GM12878 (cell line): ENCODE measurements at regions not wholly inside any gene's neighbourhood (a gene's known extent, or its start where the extent isn't known, plus 50 kb on each side); places are given as distances from the start of the nearest gene placed in this dataset.

Experiments
- ATAC-seq: fragments of 200-7000 bp; cut with Tn5 transposase; 3 replicates; pipeline ENCODE4 v1.9.1; 2020; ENCODE audit warnings: mild to moderate bottlenecking, moderate library complexity
- BruUV-seq: library from RNA; stranded (reverse); fragments of 400-500 nt; replicated peaks from 2 replicates; lab custom pipeline; 2021; lab: Mats Ljungman, UMichigan
- CTCF ChIA-PET: fragments of 300-600 bp; sonication (Branson Sonifier 250); formaldehyde crosslinking; extraction: SDS; loops from one replicate; lab custom pipeline; 2021; ENCODE audit warnings: inconsistent platforms; lab: Yijun Ruan, JAX
- POLR2A ChIA-PET: fragments of 350-600 bp; formaldehyde crosslinking; extraction: SDS; loops from one replicate; lab custom pipeline; 2021; ENCODE audit warnings: inconsistent platforms; lab: Charles Lee
- RAD21 ChIA-PET: fragments of 300-600 bp; sonication (Branson Sonifier 250); formaldehyde crosslinking; loops from one replicate; lab custom pipeline; 2023; ENCODE audit warnings: antibody characterized with exemption; ENCODE audit not compliant: unreplicated experiment; lab: Charles Lee
- SMC1A ChIA-PET: fragments of 300-600 bp; sonication (Branson Sonifier 250); formaldehyde crosslinking; loops from one replicate; lab custom pipeline; 2023; ENCODE audit not compliant: unreplicated experiment, uncharacterized antibody; lab: Charles Lee
- DNase-seq: peaks from one replicate; pipeline ENCODE4 v3.0.0-alpha.2; 2011; ENCODE audit warnings: low read depth, low spot score
- FAIRE-seq: peaks from 3 replicates; lab custom pipeline; 2011; peaks lifted over from hg19 to GRCh38; lab: Jason Lieb, UNC
- H2AFZ ChIP-seq: 2 replicates; pipeline ENCODE4 v1.6.0; 2011; ENCODE audit warnings: low read depth, low read length, control low read depth; ENCODE audit not compliant: control insufficient read depth
- H3K27ac ChIP-seq: 2 replicates; pipeline ENCODE4 v1.5.1; 2011; ENCODE audit warnings: control low read depth; ENCODE audit not compliant: control insufficient read depth, insufficient read depth
- H3K27me3 ChIP-seq, 2 experiments: replicated peaks in 1 of 2; 2 replicates each; pipeline versions ENCODE4 v1.6.0 to v1.6.1; 2011; ENCODE audit warnings: low read length in 1 of 2; ENCODE audit not compliant: control insufficient read depth in 2 of 2, insufficient read depth in 2 of 2
- H3K36me3 ChIP-seq, 2 experiments: 2 replicates each; pipeline ENCODE4 v1.5.1; 2011; ENCODE audit warnings: low read length in 1 of 2; ENCODE audit not compliant: control insufficient read depth in 2 of 2, insufficient read depth in 2 of 2
- H3K4me1 ChIP-seq: 2 replicates; pipeline ENCODE4 v1.6.1; 2011; ENCODE audit warnings: mild to moderate bottlenecking, low read length, moderate library complexity, mixed read lengths; ENCODE audit not compliant: control insufficient read depth, insufficient read depth
- H3K4me2 ChIP-seq: 2 replicates; pipeline ENCODE4 v1.6.0; 2011; ENCODE audit warnings: control low read depth; ENCODE audit not compliant: control insufficient read depth, insufficient read depth
- H3K4me3 ChIP-seq: fragments of 200-600 bp; sonication (generic); 2 replicates; pipeline ENCODE4 v1.5.1; 2016
- H3K79me2 ChIP-seq: 2 replicates; pipeline ENCODE4 v1.6.0; 2011; ENCODE audit warnings: low read length; ENCODE audit not compliant: control insufficient read depth, insufficient read depth
- H3K9ac ChIP-seq: 2 replicates; pipeline ENCODE4 v1.8.0; 2011; ENCODE audit warnings: low read length, control low read depth, mixed read lengths; ENCODE audit not compliant: control insufficient read depth, insufficient read depth
- H3K9me3 ChIP-seq: replicated peaks from 3 replicates; pipeline ENCODE4 v1.5.1; 2011; ENCODE audit warnings: mild to moderate bottlenecking, low read length; ENCODE audit not compliant: control insufficient read depth, insufficient read depth
- H4K20me1 ChIP-seq: 2 replicates; pipeline ENCODE4 v1.6.0; 2011; ENCODE audit not compliant: control insufficient read depth, insufficient read depth
- BMI1 ChIP-seq: fragments of 450-650 bp; IDR thresholded peaks from 2 replicates; pipeline ENCODE4 v1.6.1; 2016; ENCODE audit warnings: mild to moderate bottlenecking, moderate library complexity, borderline replicate concordance
- CREM ChIP-seq: IDR thresholded peaks from 2 replicates; pipeline ENCODE4 v1.6.1; 2014; ENCODE audit warnings: antibody characterized with exemption, low read depth
- FOXM1 ChIP-seq: IDR thresholded peaks from 2 replicates; pipeline ENCODE4 v1.6.1; 2012; ENCODE audit warnings: low read depth, mild to moderate bottlenecking, inconsistent platforms, low read length, moderate library complexity
- HCFC1 ChIP-seq: fragments of 150-350 bp; IDR thresholded peaks from 2 replicates; pipeline ENCODE4 v1.6.1; 2014; ENCODE audit warnings: low read length
- HDAC6 ChIP-seq: fragments of 200-600 bp; sonication (generic); IDR thresholded peaks from one replicate; pipeline ENCODE4 v1.8.0; 2017; ENCODE audit warnings: antibody characterized with exemption; ENCODE audit not compliant: unreplicated experiment
- NRF1 ChIP-seq: conservative IDR thresholded peaks from 2 replicates; pipeline ENCODE4 v1.6.1; 2011; ENCODE audit warnings: mild to moderate bottlenecking, low read depth, low read length, improper control_type of control experiment
- PAX5 ChIP-seq: IDR thresholded peaks from 2 replicates; pipeline ENCODE4 v1.6.1; 2011; ENCODE audit warnings: low read depth, low read length, borderline replicate concordance
- PML ChIP-seq: IDR thresholded peaks from 2 replicates; pipeline ENCODE4 v1.6.1; 2012; ENCODE audit warnings: low read length, inconsistent platforms
- RB1 ChIP-seq: fragments of 450-650 bp; formaldehyde crosslinking; IDR thresholded peaks from 2 replicates; pipeline ENCODE4 v1.6.1; 2017; ENCODE audit warnings: mild to moderate bottlenecking, borderline replicate concordance
- RUNX3 ChIP-seq: IDR thresholded peaks from 2 replicates; pipeline ENCODE4 v1.6.1; 2012; ENCODE audit warnings: low read length, inconsistent platforms
- SP1 ChIP-seq: IDR thresholded peaks from one replicate; pipeline ENCODE4 v1.6.1; 2011; ENCODE audit warnings: low read depth, low read length
- TAF1 ChIP-seq: IDR thresholded peaks from 2 replicates; pipeline ENCODE4 v1.6.1; 2011; ENCODE audit warnings: mild to moderate bottlenecking, low read depth, low read length, borderline replicate concordance
- TARDBP ChIP-seq: IDR thresholded peaks from 2 replicates; pipeline ENCODE4 v1.6.1; 2016; ENCODE audit warnings: borderline replicate concordance
- TCF12 ChIP-seq: IDR thresholded peaks from 2 replicates; pipeline ENCODE4 v1.6.1; 2011; ENCODE audit warnings: low read depth, mild to moderate bottlenecking, low read length
- ZNF207 ChIP-seq: fragments of 450-650 bp; IDR thresholded peaks from 2 replicates; pipeline ENCODE4 v1.6.1; 2014; ENCODE audit warnings: antibody characterized with exemption, mild to moderate bottlenecking, borderline replicate concordance
- ZSCAN29 ChIP-seq: fragments of 450-650 bp; IDR thresholded peaks from 2 replicates; pipeline ENCODE4 v1.6.1; 2017; ENCODE audit warnings: mild to moderate bottlenecking, moderate library complexity
- WGBS: methylation state at CpG from one replicate; pipeline ENCODE4 v1.1.6; 2016; ENCODE audit warnings: low lambda C conversion rate; ENCODE audit not compliant: insufficient replicate concordance, insufficient coverage; ENCODE audit errors: missing lambda C conversion rate; 5-methylcytosine and 5-hydroxymethylcytosine counted together
- in situ Hi-C: fragments of 300-500 bp; cut with MboI; formaldehyde crosslinking; loops from 9 replicates; pipeline ENCODE4 v1.14.3; 2018; ENCODE audit warnings: mixed read lengths
- intact Hi-C: fragments of 100-400 bp; cut with micrococcal nuclease; formaldehyde crosslinking; loops from one replicate; pipeline ENCODE4 v1.14.2; 2022; ENCODE audit not compliant: unreplicated experiment
- TF ChIP-seq, protein P1 (sequence below): fragments of 450-650 bp; IDR thresholded peaks from 2 replicates; pipeline ENCODE4 v1.6.1; 2018; ENCODE audit warnings: mild to moderate bottlenecking, low read depth, moderate library complexity; ENCODE audit not compliant: partially characterized antibody

DNA sequence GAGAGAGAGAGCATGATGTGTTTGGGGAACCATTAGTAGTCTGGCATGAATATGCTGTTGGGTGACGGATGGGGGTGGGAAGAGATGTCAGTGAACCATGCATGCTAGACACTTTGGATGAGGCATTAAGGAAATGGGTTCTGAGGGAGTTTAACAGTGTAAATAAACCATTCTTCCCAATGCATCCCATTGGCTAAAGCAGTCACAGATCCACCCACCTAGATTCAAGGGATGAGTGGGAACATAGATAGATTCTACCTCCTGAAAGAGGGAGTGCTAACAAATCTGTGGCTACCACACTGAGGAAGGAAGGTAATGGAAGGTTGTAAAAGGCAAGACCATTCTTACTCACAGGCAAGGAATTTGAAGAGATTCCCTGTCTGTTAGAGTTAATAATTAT lies 129.8 kb upstream of the CACNA1E start:
- no peak overlapping the region for H2AFZ ChIP-seq
- ChIA-PET CTCF (no interaction called here), SMC1A (interaction anchor here (1.6 kb wide), 1 partner anchor 8 kb away, joined by 3 read pairs; no protein-coding TSS in a partner anchor), POLR2A (no interaction called here), RAD21 (no interaction called here)
- H3K9ac ChIP-seq: no peak overlapping the region
- H3K4me3 ChIP-seq: no peak overlapping the region
- H3K4me1 ChIP-seq: no peaks in the 10 kb centered on the region
- no peak overlapping the region for H3K27ac ChIP-seq
- intact Hi-C loops: no loop called here
- FAIRE-seq (no peak), DNase-seq (no peak), ATAC-seq (no peak)
- no peak for TF ChIP-seq ZSCAN29
- no peak for TF ChIP-seq TCF12
- no peak for TF ChIP-seq HDAC6
- TF ChIP-seq PML: no peak
- TF ChIP-seq NRF1: no peak
- TF ChIP-seq RB1: no peak
- TF ChIP-seq PAX5: no peak
- no peak for TF ChIP-seq CREM
- TF ChIP-seq TARDBP: no peak
- no peak for TF ChIP-seq TAF1
- no peak for TF ChIP-seq RUNX3
- TF ChIP-seq FOXM1: no peak
- no peak for TF ChIP-seq BMI1
- TF ChIP-seq ZNF207: no peak
- no peak for TF ChIP-seq HCFC1
- TF ChIP-seq, protein P1, sequence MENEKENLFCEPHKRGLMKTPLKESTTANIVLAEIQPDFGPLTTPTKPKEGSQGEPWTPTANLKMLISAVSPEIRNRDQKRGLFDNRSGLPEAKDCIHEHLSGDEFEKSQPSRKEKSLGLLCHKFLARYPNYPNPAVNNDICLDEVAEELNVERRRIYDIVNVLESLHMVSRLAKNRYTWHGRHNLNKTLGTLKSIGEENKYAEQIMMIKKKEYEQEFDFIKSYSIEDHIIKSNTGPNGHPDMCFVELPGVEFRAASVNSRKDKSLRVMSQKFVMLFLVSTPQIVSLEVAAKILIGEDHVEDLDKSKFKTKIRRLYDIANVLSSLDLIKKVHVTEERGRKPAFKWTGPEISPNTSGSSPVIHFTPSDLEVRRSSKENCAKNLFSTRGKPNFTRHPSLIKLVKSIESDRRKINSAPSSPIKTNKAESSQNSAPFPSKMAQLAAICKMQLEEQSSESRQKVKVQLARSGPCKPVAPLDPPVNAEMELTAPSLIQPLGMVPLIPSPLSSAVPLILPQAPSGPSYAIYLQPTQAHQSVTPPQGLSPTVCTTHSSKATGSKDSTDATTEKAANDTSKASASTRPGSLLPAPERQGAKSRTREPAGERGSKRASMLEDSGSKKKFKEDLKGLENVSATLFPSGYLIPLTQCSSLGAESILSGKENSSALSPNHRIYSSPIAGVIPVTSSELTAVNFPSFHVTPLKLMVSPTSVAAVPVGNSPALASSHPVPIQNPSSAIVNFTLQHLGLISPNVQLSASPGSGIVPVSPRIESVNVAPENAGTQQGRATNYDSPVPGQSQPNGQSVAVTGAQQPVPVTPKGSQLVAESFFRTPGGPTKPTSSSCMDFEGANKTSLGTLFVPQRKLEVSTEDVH: no peak
- TF ChIP-seq SP1: no peak
- 28% methylated on average over 1 of the region's 1 CpG for WGBS
- H3K36me3 ChIP-seq: no peaks in the 10 kb centered on the region
- no TSS peak for BruUV-seq
- in situ Hi-C loops: no loop called here
- no peaks in the 10 kb centered on the region for H4K20me1 ChIP-seq
- 0 out of 4 replicates have a peak, but pooled peaks cover 0 to 4% of the 10 kb centered on the region in 2 experiments for H3K27me3 ChIP-seq
- no peaks in the 10 kb centered on the region for H3K9me3 ChIP-seq
- H3K79me2 ChIP-seq: no peaks in the 10 kb centered on the region
- H3K4me2 ChIP-seq: no peak overlapping the region
